ENCODE measurements at regions not wholly inside any gene's neighbourhood (a gene's known extent, or its start where the extent isn't known, plus 50 kb on each side); places are given as distances from the start of the nearest gene placed in this dataset.

DNA sequence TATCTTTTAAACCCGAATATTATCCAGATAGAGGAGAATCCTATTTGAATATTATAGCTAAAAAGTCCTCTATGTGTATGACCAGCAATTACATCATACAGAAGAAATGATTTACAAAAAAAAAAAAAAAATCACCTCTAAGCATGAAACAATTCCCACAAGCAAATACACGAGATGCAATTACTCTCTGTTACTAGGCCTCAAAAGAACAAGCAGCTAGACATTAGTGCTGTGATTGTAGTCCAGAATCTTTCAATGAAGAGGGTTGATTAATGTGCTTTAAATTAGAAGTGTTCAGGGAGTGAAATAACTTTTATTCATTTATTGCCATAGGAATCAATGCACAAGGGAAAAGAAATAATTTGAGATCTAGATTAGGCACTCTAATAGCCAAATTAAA is 1379.5 kb upstream of the GBE1 start:
- Histone ChIP-seq H3K36me3 (replicated peaks in 1 of 2; ENCODE audit: control insufficient read depth in 1 of 2, insufficient read depth in 2 of 2, low read length in 2 of 2) (no peaks in the 10 kb centered on the region), H4K20me1 (ENCODE audit: insufficient read depth, low read length) (no peaks in the 10 kb centered on the region), H3K79me2 (ENCODE audit: insufficient read depth, low read length) (no peaks in the 10 kb centered on the region), H3K4me2 (replicated peaks; ENCODE audit: extremely low read depth, low read length, poor library complexity, severe bottlenecking) (no peak overlapping the region), H3K9ac (ENCODE audit: insufficient read depth, low read length, poor library complexity, severe bottlenecking) (no peak overlapping the region), H3K27ac (ENCODE audit: low read depth in 1 of 2, low read length in 2 of 2) (no peak overlapping the region), H3K27me3 (ENCODE audit: control insufficient read depth in 2 of 2, insufficient read depth in 2 of 2, low read length in 2 of 2) (no peaks in the 10 kb centered on the region), H3K9me3 (replicated peaks in 1 of 2; ENCODE audit: control insufficient read depth in 1 of 2, insufficient read depth in 1 of 2, low read length in 2 of 2) (no peaks in the 10 kb centered on the region), H2AFZ (ENCODE audit: insufficient read depth, low read depth, low read length, poor library complexity, severe bottlenecking) (no peak overlapping the region), H3K4me1 (ENCODE audit: control insufficient read depth in 1 of 2, insufficient read depth in 2 of 2, low read length in 2 of 2) (no peaks in the 10 kb centered on the region), H3K4me3 (replicated peaks in 1 of 3; ENCODE audit: low read depth in 2 of 3, low read length in 3 of 3) (no peak overlapping the region)
- intact Hi-C loops (cut with micrococcal nuclease), result no loop called here
- Mint-ChIP-seq H3K27ac (no peak overlapping the region), H3K4me1 (no peaks in the 10 kb centered on the region), H3K36me3 (no peaks in the 10 kb centered on the region), H3K4me3 (no peak overlapping the region), H3K9me3 (peaks cover 0 to 5% (median 2%) of the 10 kb centered on the region in 7 donors), H3K27me3 (ENCODE audit: low read depth in 3 of 3) (no peaks in the 10 kb centered on the region)
- WGBS (ENCODE audit: insufficient coverage), result no CpG with 5 or more reads among the region's 2 CpGs
- no peak for DNase-seq
- no peak for TF ChIP-seq CTCF (IDR thresholded peaks at IDR 0.05)

DNA sequence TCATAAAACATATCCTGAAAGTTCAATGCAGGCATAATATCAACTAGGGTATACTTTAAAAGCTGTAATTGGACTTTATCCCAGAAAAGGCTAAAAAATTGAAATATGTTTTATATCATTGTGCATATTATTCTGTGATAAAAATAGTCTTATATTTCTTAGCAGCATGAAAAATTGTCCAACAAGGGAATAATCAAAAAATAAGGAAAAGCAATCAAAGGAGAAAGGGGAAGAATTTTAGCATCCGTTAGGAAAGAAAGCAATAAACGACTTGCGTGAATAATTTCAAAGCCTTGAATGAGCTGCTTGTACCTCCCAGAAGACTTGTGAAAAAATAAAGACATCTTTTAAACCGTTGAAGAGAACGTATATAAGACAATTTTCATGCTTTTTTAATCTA is 1369.8 kb upstream of the GBE1 start:
- no peak overlapping the region for H3K4me3 Mint-ChIP-seq
- no peak for TF ChIP-seq CTCF (IDR thresholded peaks at IDR 0.05)
- Histone ChIP-seq H3K27ac (ENCODE audit: low read depth in 1 of 2, low read length in 2 of 2) (no peak overlapping the region), H3K9ac (ENCODE audit: insufficient read depth, low read length, poor library complexity, severe bottlenecking) (no peak overlapping the region), H2AFZ (ENCODE audit: insufficient read depth, low read depth, low read length, poor library complexity, severe bottlenecking) (no peak overlapping the region), H4K20me1 (ENCODE audit: insufficient read depth, low read length) (no peaks in the 10 kb centered on the region), H3K4me3 (replicated peaks in 1 of 3; ENCODE audit: low read depth in 2 of 3, low read length in 3 of 3) (no peak overlapping the region), H3K9me3 (replicated peaks in 1 of 2; ENCODE audit: control insufficient read depth in 1 of 2, insufficient read depth in 1 of 2, low read length in 2 of 2) (no peaks in the 10 kb centered on the region), H3K36me3 (replicated peaks in 1 of 2; ENCODE audit: control insufficient read depth in 1 of 2, insufficient read depth in 2 of 2, low read length in 2 of 2) (no peaks in the 10 kb centered on the region), H3K4me1 (ENCODE audit: control insufficient read depth in 1 of 2, insufficient read depth in 2 of 2, low read length in 2 of 2) (no peaks in the 10 kb centered on the region), H3K4me2 (replicated peaks; ENCODE audit: extremely low read depth, low read length, poor library complexity, severe bottlenecking) (no peak overlapping the region), H3K27me3 (ENCODE audit: control insufficient read depth in 2 of 2, insufficient read depth in 2 of 2, low read length in 2 of 2) (no peaks in the 10 kb centered on the region), H3K79me2 (ENCODE audit: insufficient read depth, low read length) (no peaks in the 10 kb centered on the region)
- intact Hi-C loops (cut with micrococcal nuclease), result no loop called here
- H3K4me1 Mint-ChIP-seq, result no peaks in the 10 kb centered on the region
- no peaks in the 10 kb centered on the region for H3K27me3 Mint-ChIP-seq (ENCODE audit: low read depth in 3 of 3)
- WGBS (ENCODE audit: insufficient coverage), result no CpG with 5 or more reads among the region's 5 CpGs
- no peak overlapping the region for H3K27ac Mint-ChIP-seq
- no peaks in the 10 kb centered on the region for H3K36me3 Mint-ChIP-seq
- DNase-seq, result no peak
- peaks cover 0 to 3% (median 0%) of the 10 kb centered on the region in 7 donors for H3K9me3 Mint-ChIP-seq

Measured in CD14-positive monocyte (primary cell).